ENCODE measurements at regions not wholly inside any gene's neighbourhood (a gene's known extent, or its start where the extent isn't known, plus 50 kb on each side); places are given as distances from the start of the nearest gene placed in this dataset.

- Histone ChIP-seq H3K27me3 (no peaks in the 10 kb centered on the region), H3K9me3 (no peaks in the 10 kb centered on the region)
- intact Hi-C loops (cut with DNase I), result no loop called here
Measured at GRCh38 chr10:128877936-128878335, 589.1 kb upstream of the MGMT start.

GRCh38 chr10:128879030-128879429 is 588.0 kb upstream of the MGMT start:
- TF ChIP-seq, protein P1, sequence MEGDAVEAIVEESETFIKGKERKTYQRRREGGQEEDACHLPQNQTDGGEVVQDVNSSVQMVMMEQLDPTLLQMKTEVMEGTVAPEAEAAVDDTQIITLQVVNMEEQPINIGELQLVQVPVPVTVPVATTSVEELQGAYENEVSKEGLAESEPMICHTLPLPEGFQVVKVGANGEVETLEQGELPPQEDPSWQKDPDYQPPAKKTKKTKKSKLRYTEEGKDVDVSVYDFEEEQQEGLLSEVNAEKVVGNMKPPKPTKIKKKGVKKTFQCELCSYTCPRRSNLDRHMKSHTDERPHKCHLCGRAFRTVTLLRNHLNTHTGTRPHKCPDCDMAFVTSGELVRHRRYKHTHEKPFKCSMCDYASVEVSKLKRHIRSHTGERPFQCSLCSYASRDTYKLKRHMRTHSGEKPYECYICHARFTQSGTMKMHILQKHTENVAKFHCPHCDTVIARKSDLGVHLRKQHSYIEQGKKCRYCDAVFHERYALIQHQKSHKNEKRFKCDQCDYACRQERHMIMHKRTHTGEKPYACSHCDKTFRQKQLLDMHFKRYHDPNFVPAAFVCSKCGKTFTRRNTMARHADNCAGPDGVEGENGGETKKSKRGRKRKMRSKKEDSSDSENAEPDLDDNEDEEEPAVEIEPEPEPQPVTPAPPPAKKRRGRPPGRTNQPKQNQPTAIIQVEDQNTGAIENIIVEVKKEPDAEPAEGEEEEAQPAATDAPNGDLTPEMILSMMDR (IDR thresholded peaks at IDR 0.05), result no peak
- Histone ChIP-seq H3K27me3 (no peaks in the 10 kb centered on the region), H3K36me3 (no peaks in the 10 kb centered on the region), H3K4me1 (no peaks in the 10 kb centered on the region), H3K27ac (no peak overlapping the region), H3K4me3 (no peak overlapping the region), H3K9me3 (no peaks in the 10 kb centered on the region)
- DNase-seq (no peak), ATAC-seq (no peak)
- intact Hi-C loops (cut with DNase I), result no loop called here

More at GRCh38 chr10:128877936-128878335, 589.1 kb upstream of the MGMT start:
- H3K4me3 ChIP-seq, result no peak overlapping the region
- H3K27ac ChIP-seq, result no peak overlapping the region
- TF ChIP-seq, protein P1 (IDR thresholded peaks at IDR 0.05), result no peak
- H3K4me1 ChIP-seq, result no peaks in the 10 kb centered on the region
- DNase-seq (no peak), ATAC-seq (no peak)
- H3K36me3 ChIP-seq, result no peaks in the 10 kb centered on the region

DNA sequence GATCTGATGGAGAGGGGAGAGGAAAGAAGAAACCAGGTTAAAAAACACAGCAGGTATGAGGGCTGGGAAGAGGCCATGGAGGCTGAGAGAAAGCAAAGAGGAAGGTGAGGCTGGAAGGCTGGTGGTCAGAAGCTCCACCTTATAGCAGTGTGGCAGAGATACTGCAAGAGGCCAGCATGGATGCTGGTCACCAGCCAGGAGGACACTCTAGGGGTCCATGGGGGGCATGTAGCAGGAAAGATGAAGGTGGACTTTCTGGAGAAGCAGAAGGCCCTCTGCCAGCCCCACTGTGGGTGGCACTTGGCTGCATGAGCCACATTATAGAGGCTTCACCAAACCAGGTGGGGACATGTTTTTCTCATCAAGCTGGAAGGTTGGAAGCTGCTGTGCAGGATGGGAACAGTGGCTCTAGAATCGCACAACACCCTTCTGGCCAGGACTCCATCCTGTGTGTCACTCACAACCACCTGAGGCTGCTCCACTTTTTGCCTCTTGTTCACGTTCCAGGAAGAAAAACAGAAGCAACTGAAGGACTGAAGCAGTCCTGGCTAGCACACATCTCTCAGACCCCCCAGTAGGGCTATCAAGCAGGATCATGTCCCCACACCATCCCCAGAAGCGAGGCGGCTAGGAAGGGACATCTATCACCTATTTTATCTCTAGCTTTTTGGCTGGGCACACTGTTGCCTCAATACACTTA is 587.5 kb upstream of the MGMT start:
- H3K4me3 ChIP-seq, result no peak overlapping the region
- H3K9me3 ChIP-seq, result no peaks in the 10 kb centered on the region
- H3K36me3 ChIP-seq, result no peaks in the 10 kb centered on the region
- intact Hi-C loops (cut with DNase I), result no loop called here
- TF ChIP-seq, protein P1 (IDR thresholded peaks at IDR 0.05), result no peak
- ATAC-seq (no peak), DNase-seq (no peak)
- H3K27ac ChIP-seq, result no peak overlapping the region
- no peaks in the 10 kb centered on the region for H3K4me1 ChIP-seq
- no peaks in the 10 kb centered on the region for H3K27me3 ChIP-seq

DNA sequence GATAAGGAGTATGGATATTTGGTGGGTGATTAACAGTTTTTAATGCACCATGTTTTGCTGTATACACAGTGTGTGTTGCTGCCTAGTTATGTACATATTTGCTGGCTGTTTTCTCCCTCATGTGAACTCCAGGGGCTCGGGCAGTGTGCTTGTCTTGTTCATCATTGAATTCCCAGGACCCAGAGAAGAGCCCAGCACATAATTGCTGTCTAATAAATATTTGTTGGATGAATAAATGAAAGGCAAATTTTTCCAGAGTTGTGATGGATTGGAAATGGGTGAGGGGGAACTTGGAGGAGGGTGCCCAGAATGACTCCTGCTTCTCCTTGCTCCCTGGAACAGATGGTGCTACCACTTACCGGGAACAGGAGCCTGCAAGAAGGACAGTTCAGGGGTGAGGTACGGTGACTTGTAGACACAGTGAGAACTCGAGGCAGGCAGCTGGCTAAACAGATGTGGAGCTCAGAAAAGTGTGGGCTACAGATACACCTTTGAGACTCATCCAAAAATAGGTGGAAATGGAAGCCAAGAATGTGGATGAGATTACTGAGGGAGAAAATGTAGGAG is 586.8 kb upstream of the MGMT start:
- no peak for ATAC-seq
- no peaks in the 10 kb centered on the region for H3K4me1 ChIP-seq
- no peak overlapping the region for H3K27ac ChIP-seq
- no peak overlapping the region for H3K4me3 ChIP-seq
- no peaks in the 10 kb centered on the region for H3K9me3 ChIP-seq
- TF ChIP-seq, protein P1 (IDR thresholded peaks at IDR 0.05), result no peak
- no peak for DNase-seq
- H3K36me3 ChIP-seq, result no peaks in the 10 kb centered on the region
- H3K27me3 ChIP-seq, result no peaks in the 10 kb centered on the region
- intact Hi-C loops (cut with DNase I), result no loop called here

GRCh38 chr10:128881086-128881485 is 586.0 kb upstream of the MGMT start:
- Histone ChIP-seq H3K36me3 (no peaks in the 10 kb centered on the region), H3K27me3 (no peaks in the 10 kb centered on the region), H3K4me3 (no peak overlapping the region), H3K27ac (no peak overlapping the region), H3K9me3 (no peaks in the 10 kb centered on the region), H3K4me1 (no peaks in the 10 kb centered on the region)
- TF ChIP-seq, protein P1 (IDR thresholded peaks at IDR 0.05), result no peak
- intact Hi-C loops (cut with DNase I), result no loop called here
- no peak for ATAC-seq
- DNase-seq, result no peak
